GM12873 (cell line): ENCODE measurements at regions not wholly inside any gene's neighbourhood (a gene's known extent, or its start where the extent isn't known, plus 50 kb on each side); places are given as distances from the start of the nearest gene placed in this dataset.

ENCODE experiments used
- CTCF ChIP-seq: IDR thresholded peaks from 2 replicates; pipeline ENCODE4 v1.5.1; 2012; ENCODE audit warnings: low read depth, mild to moderate bottlenecking, moderate library complexity, low read length, control low read depth; ENCODE audit not compliant: insufficient read depth; ENCODE audit errors: missing control alignments

- TF ChIP-seq CTCF, result no peak
Measured at GRCh38 chr3:72698154-72698917, 149.9 kb downstream of the SHQ1 start.

- TF ChIP-seq CTCF, result no peak
Measured at GRCh38 chr3:72697717-72698116, 150.5 kb downstream of the SHQ1 start.

- TF ChIP-seq CTCF, result no peak
Measured at GRCh38 chr3:72696815-72697214, 151.4 kb downstream of the SHQ1 start.

GRCh38 chr3:72694398-72694797 lies 153.8 kb downstream of the SHQ1 start:
- no peak for TF ChIP-seq CTCF

- TF ChIP-seq CTCF, result no peak
Measured at GRCh38 chr3:72692990-72693389, 155.3 kb downstream of the SHQ1 start.

- no peak for TF ChIP-seq CTCF
Measured at GRCh38 chr3:72690629-72691028, 157.6 kb downstream of the SHQ1 start.

- TF ChIP-seq CTCF, result no peak
Measured at GRCh38 chr3:72682936-72683452, 165.3 kb downstream of the SHQ1 start.
